GM12878 (cell line): ENCODE measurements at regions not wholly inside any gene's neighbourhood (a gene's known extent, or its start where the extent isn't known, plus 50 kb on each side); places are given as distances from the start of the nearest gene placed in this dataset.

Experiments
- ATAC-seq: fragments of 200-7000 bp; cut with Tn5 transposase; 3 replicates; pipeline ENCODE4 v1.9.1; 2020; ENCODE audit warnings: mild to moderate bottlenecking, moderate library complexity
- BruUV-seq: library from RNA; stranded (reverse); fragments of 400-500 nt; replicated peaks from 2 replicates; lab custom pipeline; 2021; lab: Mats Ljungman, UMichigan
- CTCF ChIA-PET: fragments of 300-600 bp; sonication (Branson Sonifier 250); formaldehyde crosslinking; extraction: SDS; loops from one replicate; lab custom pipeline; 2021; ENCODE audit warnings: inconsistent platforms; lab: Yijun Ruan, JAX
- POLR2A ChIA-PET: fragments of 350-600 bp; formaldehyde crosslinking; extraction: SDS; loops from one replicate; lab custom pipeline; 2021; ENCODE audit warnings: inconsistent platforms; lab: Charles Lee
- RAD21 ChIA-PET: fragments of 300-600 bp; sonication (Branson Sonifier 250); formaldehyde crosslinking; loops from one replicate; lab custom pipeline; 2023; ENCODE audit warnings: antibody characterized with exemption; ENCODE audit not compliant: unreplicated experiment; lab: Charles Lee
- SMC1A ChIA-PET: fragments of 300-600 bp; sonication (Branson Sonifier 250); formaldehyde crosslinking; loops from one replicate; lab custom pipeline; 2023; ENCODE audit not compliant: unreplicated experiment, uncharacterized antibody; lab: Charles Lee
- DNase-seq: peaks from one replicate; pipeline ENCODE4 v3.0.0-alpha.2; 2011; ENCODE audit warnings: low read depth, low spot score
- FAIRE-seq: peaks from 3 replicates; lab custom pipeline; 2011; peaks lifted over from hg19 to GRCh38; lab: Jason Lieb, UNC
- H2AFZ ChIP-seq: 2 replicates; pipeline ENCODE4 v1.6.0; 2011; ENCODE audit warnings: low read depth, low read length, control low read depth; ENCODE audit not compliant: control insufficient read depth
- H3K27ac ChIP-seq: 2 replicates; pipeline ENCODE4 v1.5.1; 2011; ENCODE audit warnings: control low read depth; ENCODE audit not compliant: control insufficient read depth, insufficient read depth
- H3K27me3 ChIP-seq, 2 experiments: replicated peaks in 1 of 2; 2 replicates each; pipeline versions ENCODE4 v1.6.0 to v1.6.1; 2011; ENCODE audit warnings: low read length in 1 of 2; ENCODE audit not compliant: control insufficient read depth in 2 of 2, insufficient read depth in 2 of 2
- H3K36me3 ChIP-seq, 2 experiments: 2 replicates each; pipeline ENCODE4 v1.5.1; 2011; ENCODE audit warnings: low read length in 1 of 2; ENCODE audit not compliant: control insufficient read depth in 2 of 2, insufficient read depth in 2 of 2
- H3K4me1 ChIP-seq: 2 replicates; pipeline ENCODE4 v1.6.1; 2011; ENCODE audit warnings: mild to moderate bottlenecking, low read length, moderate library complexity, mixed read lengths; ENCODE audit not compliant: control insufficient read depth, insufficient read depth
- H3K4me2 ChIP-seq: 2 replicates; pipeline ENCODE4 v1.6.0; 2011; ENCODE audit warnings: control low read depth; ENCODE audit not compliant: control insufficient read depth, insufficient read depth
- H3K4me3 ChIP-seq: fragments of 200-600 bp; sonication (generic); 2 replicates; pipeline ENCODE4 v1.5.1; 2016
- H3K79me2 ChIP-seq: 2 replicates; pipeline ENCODE4 v1.6.0; 2011; ENCODE audit warnings: low read length; ENCODE audit not compliant: control insufficient read depth, insufficient read depth
- H3K9ac ChIP-seq: 2 replicates; pipeline ENCODE4 v1.8.0; 2011; ENCODE audit warnings: low read length, control low read depth, mixed read lengths; ENCODE audit not compliant: control insufficient read depth, insufficient read depth
- H3K9me3 ChIP-seq: replicated peaks from 3 replicates; pipeline ENCODE4 v1.5.1; 2011; ENCODE audit warnings: mild to moderate bottlenecking, low read length; ENCODE audit not compliant: control insufficient read depth, insufficient read depth
- H4K20me1 ChIP-seq: 2 replicates; pipeline ENCODE4 v1.6.0; 2011; ENCODE audit not compliant: control insufficient read depth, insufficient read depth
- ASH2L ChIP-seq: fragments of 300-600, 200-600 bp; sonication (generic); IDR thresholded peaks from 2 replicates; pipeline ENCODE4 v1.6.1; 2017; ENCODE audit warnings: low read depth, mild to moderate bottlenecking, borderline replicate concordance
- CHD2 ChIP-seq: IDR thresholded peaks from 2 replicates; pipeline ENCODE4 v1.6.1; 2011; ENCODE audit warnings: low read depth, low read length, improper control_type of control experiment, borderline replicate concordance
- EED ChIP-seq: sonication (generic); IDR thresholded peaks from 2 replicates; pipeline ENCODE4 v1.6.1; 2016; ENCODE audit warnings: antibody characterized with exemption, low read depth
- FOXM1 ChIP-seq: IDR thresholded peaks from 2 replicates; pipeline ENCODE4 v1.6.1; 2012; ENCODE audit warnings: low read depth, mild to moderate bottlenecking, inconsistent platforms, low read length, moderate library complexity
- GABPA ChIP-seq: IDR thresholded peaks from 2 replicates; pipeline ENCODE4 v1.6.1; 2014; ENCODE audit warnings: antibody characterized with exemption, low read depth, mild to moderate bottlenecking, inconsistent platforms
- HDGF ChIP-seq: fragments of 450-650 bp; IDR thresholded peaks from 2 replicates; pipeline ENCODE4 v1.6.1; 2016; ENCODE audit warnings: antibody characterized with exemption
- LARP7 ChIP-seq: fragments of 450-650 bp; IDR thresholded peaks from 2 replicates; pipeline ENCODE4 v1.6.1; 2017; ENCODE audit warnings: mild to moderate bottlenecking
- RAD51 ChIP-seq: fragments of 450-650 bp; IDR thresholded peaks from 2 replicates; pipeline ENCODE4 v1.6.1; 2016; ENCODE audit warnings: moderate library complexity, mild to moderate bottlenecking, inconsistent platforms
- RCOR1 ChIP-seq: conservative IDR thresholded peaks from 2 replicates; pipeline ENCODE4 v1.6.1; 2012; ENCODE audit warnings: low read depth, low read length, improper control_type of control experiment
- SMAD1 ChIP-seq: fragments of 450-650 bp; IDR thresholded peaks from 2 replicates; pipeline ENCODE4 v1.6.1; 2018; ENCODE audit warnings: mild to moderate bottlenecking, low read depth; ENCODE audit not compliant: partially characterized antibody
- STAT3 ChIP-seq: IDR thresholded peaks from 2 replicates; pipeline ENCODE4 v1.6.1; 2011; ENCODE audit warnings: low read depth, low read length, improper control_type of control experiment
- SUZ12 ChIP-seq: fragments of 200-600 bp; sonication (generic); IDR thresholded peaks from one replicate; pipeline ENCODE4 v1.6.1; 2018; ENCODE audit warnings: antibody characterized with exemption, mild to moderate bottlenecking; ENCODE audit not compliant: unreplicated experiment
- ZNF217 ChIP-seq: fragments of 450-650 bp; IDR thresholded peaks from 2 replicates; pipeline ENCODE4 v1.6.1; 2017; ENCODE audit warnings: antibody characterized with exemption, mild to moderate bottlenecking
- ZZZ3 ChIP-seq: IDR thresholded peaks from 2 replicates; pipeline ENCODE4 v1.6.1; 2011; ENCODE audit warnings: low read depth; ENCODE audit not compliant: control insufficient read depth, insufficient read length
- in situ Hi-C: fragments of 300-500 bp; cut with MboI; formaldehyde crosslinking; loops from 9 replicates; pipeline ENCODE4 v1.14.3; 2018; ENCODE audit warnings: mixed read lengths
- intact Hi-C: fragments of 100-400 bp; cut with micrococcal nuclease; formaldehyde crosslinking; loops from one replicate; pipeline ENCODE4 v1.14.2; 2022; ENCODE audit not compliant: unreplicated experiment
- TF ChIP-seq, protein P1 (sequence below): fragments of 450-650 bp; IDR thresholded peaks from 2 replicates; pipeline ENCODE4 v1.6.1; 2017; ENCODE audit warnings: mild to moderate bottlenecking, moderate library complexity
- TF ChIP-seq, protein P2 (sequence below): fragments of 450-650 bp; IDR thresholded peaks from 2 replicates; pipeline ENCODE4 v1.6.1; 2014; ENCODE audit warnings: mild to moderate bottlenecking
- TF ChIP-seq, protein P3 (sequence below): IDR thresholded peaks from 2 replicates; pipeline ENCODE4 v1.6.1; 2011; ENCODE audit warnings: borderline replicate concordance, low read depth, mild to moderate bottlenecking, moderate library complexity, low read length; ENCODE audit not compliant: insufficient read depth, poor library complexity, severe bottlenecking

DNA sequence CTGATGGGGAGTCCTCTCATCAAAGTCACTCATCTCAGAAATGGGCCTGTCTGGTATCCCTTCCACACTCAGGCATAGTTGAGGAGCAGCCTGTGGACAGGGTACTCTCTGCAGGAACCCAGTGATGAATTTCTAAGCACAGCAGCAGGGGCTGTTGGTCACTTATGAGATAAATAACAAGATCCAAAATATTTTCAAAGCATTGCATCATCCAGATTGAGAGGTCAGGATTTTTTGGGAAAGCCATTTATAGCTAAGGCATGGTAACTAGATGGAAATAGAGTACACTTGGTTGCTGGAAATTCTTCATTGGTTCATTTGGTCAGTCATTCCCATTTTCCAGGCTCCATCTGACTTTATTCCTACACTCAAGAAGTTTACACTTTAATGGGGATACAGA, 246.8 kb upstream of the RAI14 start:
- no peak overlapping the region for H2AFZ ChIP-seq
- BruUV-seq = no TSS peak

More for the DNA sequence above, 246.8 kb upstream of the RAI14 start:
- FAIRE-seq (no peak), ATAC-seq (no peak), DNase-seq (no peak)
- Histone ChIP-seq H3K79me2 (no peaks in the 10 kb centered on the region), H3K4me2 (no peak overlapping the region), H3K4me3 (no peak overlapping the region), H4K20me1 (no peaks in the 10 kb centered on the region), H3K4me1 (no peaks in the 10 kb centered on the region), H3K9me3 (no peaks in the 10 kb centered on the region), H3K36me3 (no peaks in the 10 kb centered on the region), H3K27ac (no peak overlapping the region), H3K27me3 (no peaks in the 10 kb centered on the region), H3K9ac (no peak overlapping the region)
- ChIA-PET RAD21 (no interaction called here), POLR2A (no interaction called here), SMC1A (no interaction called here), CTCF (interaction anchor here (0.6 kb wide), 1 partner anchor 83 kb away, joined by 3 read pairs; no protein-coding TSS in a partner anchor)
- intact Hi-C loops (no loop called here), in situ Hi-C loops (no loop called here)
- TF ChIP-seq, protein P1, sequence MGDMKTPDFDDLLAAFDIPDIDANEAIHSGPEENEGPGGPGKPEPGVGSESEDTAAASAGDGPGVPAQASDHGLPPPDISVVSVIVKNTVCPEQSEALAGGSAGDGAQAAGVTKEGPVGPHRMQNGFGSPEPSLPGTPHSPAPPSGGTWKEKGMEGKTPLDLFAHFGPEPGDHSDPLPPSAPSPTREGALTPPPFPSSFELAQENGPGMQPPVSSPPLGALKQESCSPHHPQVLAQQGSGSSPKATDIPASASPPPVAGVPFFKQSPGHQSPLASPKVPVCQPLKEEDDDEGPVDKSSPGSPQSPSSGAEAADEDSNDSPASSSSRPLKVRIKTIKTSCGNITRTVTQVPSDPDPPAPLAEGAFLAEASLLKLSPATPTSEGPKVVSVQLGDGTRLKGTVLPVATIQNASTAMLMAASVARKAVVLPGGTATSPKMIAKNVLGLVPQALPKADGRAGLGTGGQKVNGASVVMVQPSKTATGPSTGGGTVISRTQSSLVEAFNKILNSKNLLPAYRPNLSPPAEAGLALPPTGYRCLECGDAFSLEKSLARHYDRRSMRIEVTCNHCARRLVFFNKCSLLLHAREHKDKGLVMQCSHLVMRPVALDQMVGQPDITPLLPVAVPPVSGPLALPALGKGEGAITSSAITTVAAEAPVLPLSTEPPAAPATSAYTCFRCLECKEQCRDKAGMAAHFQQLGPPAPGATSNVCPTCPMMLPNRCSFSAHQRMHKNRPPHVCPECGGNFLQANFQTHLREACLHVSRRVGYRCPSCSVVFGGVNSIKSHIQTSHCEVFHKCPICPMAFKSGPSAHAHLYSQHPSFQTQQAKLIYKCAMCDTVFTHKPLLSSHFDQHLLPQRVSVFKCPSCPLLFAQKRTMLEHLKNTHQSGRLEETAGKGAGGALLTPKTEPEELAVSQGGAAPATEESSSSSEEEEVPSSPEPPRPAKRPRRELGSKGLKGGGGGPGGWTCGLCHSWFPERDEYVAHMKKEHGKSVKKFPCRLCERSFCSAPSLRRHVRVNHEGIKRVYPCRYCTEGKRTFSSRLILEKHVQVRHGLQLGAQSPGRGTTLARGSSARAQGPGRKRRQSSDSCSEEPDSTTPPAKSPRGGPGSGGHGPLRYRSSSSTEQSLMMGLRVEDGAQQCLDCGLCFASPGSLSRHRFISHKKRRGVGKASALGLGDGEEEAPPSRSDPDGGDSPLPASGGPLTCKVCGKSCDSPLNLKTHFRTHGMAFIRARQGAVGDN = no peak
- TF ChIP-seq ASH2L = no peak
- TF ChIP-seq, protein P2, sequence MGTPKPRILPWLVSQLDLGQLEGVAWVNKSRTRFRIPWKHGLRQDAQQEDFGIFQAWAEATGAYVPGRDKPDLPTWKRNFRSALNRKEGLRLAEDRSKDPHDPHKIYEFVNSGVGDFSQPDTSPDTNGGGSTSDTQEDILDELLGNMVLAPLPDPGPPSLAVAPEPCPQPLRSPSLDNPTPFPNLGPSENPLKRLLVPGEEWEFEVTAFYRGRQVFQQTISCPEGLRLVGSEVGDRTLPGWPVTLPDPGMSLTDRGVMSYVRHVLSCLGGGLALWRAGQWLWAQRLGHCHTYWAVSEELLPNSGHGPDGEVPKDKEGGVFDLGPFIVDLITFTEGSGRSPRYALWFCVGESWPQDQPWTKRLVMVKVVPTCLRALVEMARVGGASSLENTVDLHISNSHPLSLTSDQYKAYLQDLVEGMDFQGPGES = no peak
- no peak for TF ChIP-seq ZZZ3
- no peak for TF ChIP-seq LARP7
- no peak for TF ChIP-seq EED
- TF ChIP-seq SUZ12 = no peak
- no peak for TF ChIP-seq ZNF217
- no peak for TF ChIP-seq FOXM1
- TF ChIP-seq RAD51 = no peak
- no peak for TF ChIP-seq STAT3
- TF ChIP-seq HDGF = no peak
- no peak for TF ChIP-seq CHD2
- no peak for TF ChIP-seq SMAD1
- no peak for TF ChIP-seq GABPA
- no peak for TF ChIP-seq RCOR1
- TF ChIP-seq, protein P3, sequence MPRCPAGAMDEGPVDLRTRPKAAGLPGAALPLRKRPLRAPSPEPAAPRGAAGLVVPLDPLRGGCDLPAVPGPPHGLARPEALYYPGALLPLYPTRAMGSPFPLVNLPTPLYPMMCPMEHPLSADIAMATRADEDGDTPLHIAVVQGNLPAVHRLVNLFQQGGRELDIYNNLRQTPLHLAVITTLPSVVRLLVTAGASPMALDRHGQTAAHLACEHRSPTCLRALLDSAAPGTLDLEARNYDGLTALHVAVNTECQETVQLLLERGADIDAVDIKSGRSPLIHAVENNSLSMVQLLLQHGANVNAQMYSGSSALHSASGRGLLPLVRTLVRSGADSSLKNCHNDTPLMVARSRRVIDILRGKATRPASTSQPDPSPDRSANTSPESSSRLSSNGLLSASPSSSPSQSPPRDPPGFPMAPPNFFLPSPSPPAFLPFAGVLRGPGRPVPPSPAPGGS = no peak
